A549 (cell line): ENCODE measurements at regions not wholly inside any gene's neighbourhood (a gene's known extent, or its start where the extent isn't known, plus 50 kb on each side); places are given as distances from the start of the nearest gene placed in this dataset.
"Not testable (repeated sequence)": the region's sequence is repeated elsewhere in the genome, so short reads cannot be mapped to it uniquely, and the experiment has no call there.

Experiments
- ATAC-seq, 2 experiments: fragments of 200-7000 bp in 1 of 2; fragments of >200 bp in 1 of 2; cut with Nextera tagmentation in 1 of 2; cut with Tn5 transposase in 1 of 2; 3 replicates each; pipeline versions ENCODE4 v1.8.0 to v1.9.1; 2018 to 2020; ENCODE audit warnings: mild to moderate bottlenecking in 1 of 2, moderate library complexity in 1 of 2
- CTCF ChIA-PET: fragments of 300-600 bp; sonication (Branson Sonifier 250); formaldehyde crosslinking; extraction: SDS; loops from one replicate; lab custom pipeline; 2021; ENCODE audit warnings: antibody characterized with exemption, inconsistent platforms; lab: Yijun Ruan, JAX
- POLR2A ChIA-PET: fragments of 350-600 bp; formaldehyde crosslinking; extraction: SDS; loops from one replicate; lab custom pipeline; 2021; ENCODE audit warnings: antibody characterized with exemption, inconsistent platforms; lab: Yijun Ruan, JAX
- DNase-seq, 2 experiments: peaks; one replicate each; pipeline versions ENCODE4 v3.0.0 to v3.0.0-alpha.2; 2011 to 2016; ENCODE audit warnings: low read depth in 1 of 2, low spot score in 1 of 2
- FAIRE-seq: peaks from 2 replicates; lab custom pipeline; 2011; peaks lifted over from hg19 to GRCh38; lab: Jason Lieb, UNC
- H3K27ac ChIP-seq, 2 experiments: fragments of >200 bp; sonication (Bioruptor Twin); formaldehyde crosslinking; 3 replicates each; pipeline ENCODE4 v1.5.1; 2016 to 2017
- H3K4me1 ChIP-seq: fragments of >200 bp; sonication (Bioruptor Twin); formaldehyde crosslinking; 3 replicates; pipeline ENCODE4 v1.6.1; 2016
- H3K4me2 ChIP-seq: fragments of >200 bp; sonication (Bioruptor Twin); formaldehyde crosslinking; 3 replicates; pipeline ENCODE4 v1.6.1; 2016
- H3K4me3 ChIP-seq: fragments of >200 bp; sonication (Bioruptor Twin); formaldehyde crosslinking; 3 replicates; pipeline ENCODE4 v1.5.1; 2016
- H3K9me3 ChIP-seq: fragments of >200 bp; sonication (Bioruptor Twin); formaldehyde crosslinking; 3 replicates; pipeline ENCODE4 v1.6.1; 2016
- ESRRA ChIP-seq: fragments of 150-350 bp; IDR thresholded peaks from 2 replicates; pipeline ENCODE4 v1.6.1; 2014; ENCODE audit warnings: mild to moderate bottlenecking, low read length, borderline replicate concordance
- FOXS1 ChIP-seq: fragments of 250-450 bp; sonication (Bioruptor Pico); IDR thresholded peaks from 2 replicates; pipeline ENCODE4 v1.5.0; 2020; ENCODE audit warnings: mild to moderate bottlenecking, moderate library complexity
- GATA3 ChIP-seq: IDR thresholded peaks from 2 replicates; pipeline ENCODE4 v1.6.1; 2012; ENCODE audit warnings: borderline replicate concordance
- TFCP2L1 ChIP-seq: fragments of 250-450 bp; sonication (Bioruptor Pico); IDR thresholded peaks from 2 replicates; pipeline ENCODE4 v1.5.0; 2021; ENCODE audit warnings: mild to moderate bottlenecking
- WGBS: methylation state at CpG from one replicate; pipeline ENCODE4 v1.1.6; 2017; ENCODE audit errors: missing lambda C conversion rate; 5-methylcytosine and 5-hydroxymethylcytosine counted together

DNA sequence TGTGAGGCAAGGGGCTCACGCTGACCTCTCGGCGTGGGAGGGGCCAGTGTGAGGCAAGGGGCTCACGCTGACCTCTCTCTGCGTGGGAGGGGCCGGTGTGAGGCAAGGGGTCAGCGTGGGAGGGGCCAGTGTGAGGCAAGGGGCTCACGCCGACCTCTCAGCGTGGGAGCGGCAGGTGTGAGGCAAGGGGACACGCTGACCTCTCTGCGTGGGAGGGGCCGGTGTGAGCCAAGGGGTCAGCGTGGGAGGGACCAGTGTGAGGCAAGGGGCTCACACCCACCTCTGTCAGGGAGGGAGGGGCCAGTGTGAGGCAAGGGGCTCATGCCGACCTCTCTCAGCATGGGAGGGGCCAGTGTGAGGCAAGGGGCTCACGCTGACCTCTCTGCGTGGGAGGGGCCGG is 251.7 kb upstream of the NUPR2 start:
- 68% methylated on average over 7 of the region's 19 CpGs for WGBS
- DNase-seq, H3K4me3 ChIP-seq, CTCF ChIA-PET, FAIRE-seq, POLR2A ChIA-PET, H3K27ac ChIP-seq, H3K4me2 ChIP-seq, H3K4me1 ChIP-seq, H3K9me3 ChIP-seq, ATAC-seq: not testable (repeated sequence)

DNA sequence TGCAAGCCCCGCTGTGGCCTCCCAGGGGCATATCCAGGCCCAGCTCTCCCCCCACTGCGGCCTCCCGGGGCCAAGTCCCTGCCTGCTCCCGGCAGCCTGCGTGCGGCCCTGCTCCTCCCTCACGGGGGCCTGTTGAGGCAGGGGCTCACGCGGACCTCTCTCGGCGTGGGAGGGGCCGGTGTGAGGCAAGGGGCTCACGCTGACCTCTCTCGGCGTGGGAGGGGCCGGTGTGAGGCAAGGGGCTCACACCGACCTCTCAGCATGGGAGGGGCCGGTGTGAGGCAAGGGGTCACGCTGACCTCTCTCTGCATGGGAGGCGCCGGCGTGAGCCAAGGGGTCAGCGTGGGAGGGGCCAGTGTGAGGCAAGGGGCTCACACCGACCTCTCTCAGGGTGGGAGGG is 251.2 kb upstream of the NUPR2 start:
- H3K27ac ChIP-seq, H3K9me3 ChIP-seq, DNase-seq, FAIRE-seq, ATAC-seq, H3K4me3 ChIP-seq, CTCF ChIA-PET, H3K4me1 ChIP-seq, H3K4me2 ChIP-seq, POLR2A ChIA-PET: not testable (repeated sequence)
- WGBS, result 62% methylated on average over 13 of the region's 24 CpGs

DNA sequence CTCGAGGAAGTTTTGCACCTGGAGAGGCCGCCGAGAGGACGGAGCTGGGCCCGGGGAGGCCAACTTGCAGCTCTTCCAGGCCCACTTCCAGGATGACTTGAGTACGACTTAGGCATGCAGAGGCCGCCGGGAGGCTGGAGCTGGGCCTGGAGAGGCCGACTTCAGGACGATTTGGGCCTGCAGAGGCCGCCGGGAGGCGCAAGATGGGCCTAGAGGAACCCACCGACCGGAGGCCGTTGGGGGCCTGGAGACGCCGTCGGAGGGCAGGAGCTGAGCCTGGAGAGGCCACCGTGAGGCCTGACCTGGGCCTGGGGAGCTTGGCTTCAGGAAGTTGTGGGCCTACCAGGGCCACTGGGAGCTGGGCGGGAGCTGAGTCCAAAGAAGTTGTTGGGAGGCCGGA is 250.5 kb upstream of the NUPR2 start:
- WGBS, result 64% methylated on average over 21 of the region's 22 CpGs
- POLR2A ChIA-PET, H3K27ac ChIP-seq, CTCF ChIA-PET, H3K9me3 ChIP-seq, DNase-seq, H3K4me1 ChIP-seq, FAIRE-seq, H3K4me3 ChIP-seq, H3K4me2 ChIP-seq, ATAC-seq: not testable (repeated sequence)

DNA sequence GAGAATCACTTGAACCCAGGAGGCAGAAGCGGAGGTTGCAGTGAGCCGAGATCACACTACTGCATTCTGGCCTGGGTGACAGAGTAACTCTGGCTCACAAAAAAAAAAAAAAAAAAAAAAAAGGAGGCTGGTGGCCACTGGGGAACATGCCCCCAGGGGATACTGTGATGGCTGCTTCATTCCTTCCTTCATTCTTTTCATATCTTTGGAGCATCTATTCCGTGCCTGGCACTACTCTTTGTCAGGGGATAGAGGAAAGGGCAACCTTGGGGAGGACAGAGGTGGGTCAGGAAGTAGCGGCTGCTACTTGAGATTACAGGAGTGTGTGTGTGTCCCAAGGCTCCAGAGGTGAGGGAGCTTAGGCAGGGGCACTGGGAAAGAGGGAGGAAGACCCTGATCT is 236.4 kb upstream of the NUPR2 start:
- DNase-seq, H3K4me2 ChIP-seq, FAIRE-seq, POLR2A ChIA-PET, H3K4me1 ChIP-seq, H3K27ac ChIP-seq, H3K4me3 ChIP-seq, H3K9me3 ChIP-seq, ATAC-seq, CTCF ChIA-PET: not testable (repeated sequence)
- WGBS, result 2% methylated on average over 4 of the region's 4 CpGs

DNA sequence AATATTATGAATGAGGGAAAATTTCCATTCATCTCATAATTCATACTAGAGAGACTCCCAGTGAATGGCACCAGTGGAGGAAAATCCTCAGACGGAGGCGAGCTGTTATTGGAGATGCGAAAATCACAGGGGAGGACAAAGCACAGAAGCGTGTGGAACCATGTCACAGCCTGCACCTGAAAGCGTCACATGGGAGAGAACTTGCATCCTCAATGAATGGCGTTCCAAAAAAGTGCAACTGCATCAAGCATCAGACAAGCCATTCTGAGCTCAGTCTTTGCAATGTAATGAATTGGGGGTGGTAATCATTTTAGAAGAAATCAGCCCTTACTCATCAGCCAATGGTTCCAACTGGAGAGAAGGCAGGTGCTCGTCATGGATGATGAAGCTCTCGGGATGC is 235.0 kb upstream of the NUPR2 start:
- DNase-seq, H3K9me3 ChIP-seq, H3K4me3 ChIP-seq, H3K4me2 ChIP-seq, FAIRE-seq, H3K27ac ChIP-seq, POLR2A ChIA-PET, CTCF ChIA-PET, H3K4me1 ChIP-seq, ATAC-seq: not testable (repeated sequence)
- 4% methylated on average over 8 of the region's 8 CpGs for WGBS

DNA sequence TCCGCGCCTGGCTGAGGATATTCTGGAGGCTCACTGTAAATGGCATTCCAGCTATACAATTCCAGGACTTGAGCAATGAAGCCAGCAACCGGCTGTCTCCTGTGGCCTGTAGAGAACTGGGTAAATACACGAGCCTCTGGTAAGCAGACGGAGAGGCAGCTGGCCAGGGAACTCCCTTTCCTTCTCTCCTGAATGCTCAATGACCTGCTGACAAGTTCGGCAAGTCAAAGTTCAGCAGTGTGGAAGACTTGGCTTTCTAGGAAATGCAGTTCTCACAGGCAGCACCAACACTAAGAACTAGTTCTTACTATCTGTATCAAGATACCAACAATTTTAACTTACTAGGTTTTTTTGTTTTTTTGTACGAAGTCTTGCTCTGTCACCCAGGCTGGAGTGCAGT is 232.1 kb upstream of the NUPR2 start:
- H3K4me3 ChIP-seq, H3K9me3 ChIP-seq, H3K27ac ChIP-seq, CTCF ChIA-PET, ATAC-seq, POLR2A ChIA-PET, H3K4me1 ChIP-seq, H3K4me2 ChIP-seq, DNase-seq, FAIRE-seq: not testable (repeated sequence)
- 5% methylated on average over 5 of the region's 7 CpGs for WGBS

DNA sequence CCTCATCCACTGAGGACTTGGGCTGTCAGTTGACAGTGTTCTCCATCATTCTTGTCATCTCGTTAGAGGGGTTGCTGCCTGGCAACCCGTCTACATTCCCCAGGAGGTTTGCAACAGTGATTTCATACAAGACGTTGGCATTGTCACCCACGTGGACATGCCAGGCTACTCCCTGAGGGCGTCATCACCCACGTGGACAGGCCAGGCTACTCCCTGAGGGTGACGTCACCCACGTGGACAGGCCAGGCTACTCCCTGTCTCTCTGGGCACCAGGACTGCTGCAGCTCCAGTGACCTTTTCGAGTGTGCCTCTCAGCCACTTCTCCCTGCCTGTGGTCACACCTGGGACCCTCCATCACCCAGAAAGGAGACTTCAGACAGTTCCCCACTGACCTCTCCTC is 212.1 kb upstream of the NUPR2 start:
- H3K9me3 ChIP-seq, FAIRE-seq, CTCF ChIA-PET, H3K4me2 ChIP-seq, POLR2A ChIA-PET, H3K4me3 ChIP-seq, H3K4me1 ChIP-seq, H3K27ac ChIP-seq: not testable (repeated sequence)
- DNase-seq (peak in 1 of 2 experiments; percentile 31), ATAC-seq (peak; percentile 47 to 54; a peak in 1 of 6 replicates)
- 6% methylated on average over 7 of the region's 9 CpGs for WGBS

DNA sequence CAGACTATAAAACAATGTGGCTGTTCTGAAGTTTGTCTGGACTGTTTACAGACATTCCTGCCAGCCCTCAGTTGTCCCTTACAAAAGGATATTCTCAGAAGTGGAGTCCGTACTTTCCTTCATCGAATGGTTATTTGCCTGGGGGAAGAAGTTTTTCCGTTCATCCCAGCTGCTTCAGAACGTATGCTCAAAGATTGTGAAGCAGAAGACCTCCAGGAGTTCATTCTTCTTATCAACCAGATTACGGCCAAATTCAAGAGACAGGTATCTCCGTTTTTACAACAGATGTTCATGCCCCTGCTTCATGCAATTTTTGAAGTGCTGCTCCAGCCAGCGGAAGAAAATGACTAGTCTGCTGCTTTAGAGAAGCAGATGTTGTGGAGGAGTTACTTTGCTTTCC is 174.3 kb upstream of the NUPR2 start:
- Histone ChIP-seq H3K27ac (no peak overlapping the region), H3K4me1 (no peaks in the 10 kb centered on the region), H3K4me3 (no peak overlapping the region), H3K4me2 (no peak overlapping the region), H3K9me3 (no peaks in the 10 kb centered on the region; the same call in 1 of the 3 replicates)
- no peak for ATAC-seq
- 3% methylated on average over 7 of the region's 7 CpGs for WGBS
- POLR2A ChIA-PET, result no interaction called here
- CTCF ChIA-PET, result no interaction called here
- TF ChIP-seq FOXS1, result no peak
- TF ChIP-seq TFCP2L1, result no peak
- TF ChIP-seq GATA3, result no peak
- no peak for TF ChIP-seq ESRRA
- no peak for DNase-seq
- no peak for FAIRE-seq
